ENCODE measurements at regions not wholly inside any gene's neighbourhood (a gene's known extent, or its start where the extent isn't known, plus 50 kb on each side); places are given as distances from the start of the nearest gene placed in this dataset.

DNA sequence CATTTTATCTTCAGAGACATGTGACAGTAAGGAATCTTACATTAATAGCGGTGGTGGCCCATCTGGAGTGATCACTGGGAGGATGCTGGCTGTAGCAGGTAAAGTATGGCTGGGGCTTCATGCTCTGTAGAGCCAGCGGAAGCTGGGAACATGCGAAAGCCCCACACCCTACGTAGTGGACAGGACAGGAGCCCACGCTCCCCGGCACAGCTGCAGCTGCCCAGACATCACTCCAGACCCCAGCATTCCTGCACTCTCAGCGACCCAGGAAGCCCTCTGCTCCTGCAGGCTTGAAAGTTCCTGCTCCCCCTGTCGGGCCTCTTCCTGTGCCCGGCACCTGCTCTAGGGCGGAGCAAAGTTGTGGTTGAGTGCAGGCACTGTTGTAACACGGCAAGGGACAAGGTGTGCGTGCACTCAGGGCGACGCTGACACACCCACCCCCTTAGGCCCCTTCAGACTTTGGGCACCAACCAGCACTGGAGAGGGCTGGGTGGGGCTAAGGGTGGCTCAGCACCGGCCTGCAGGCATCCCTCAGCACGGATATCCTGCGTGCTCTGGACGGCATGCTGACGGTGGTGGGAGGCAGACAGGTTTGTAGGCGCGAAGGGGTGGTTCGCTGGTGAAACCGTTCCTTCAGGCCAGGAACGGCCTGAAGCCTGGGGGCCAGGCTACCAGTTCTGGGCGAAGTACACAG is 568.3 kb downstream of the FSCB start:
- Histone ChIP-seq H3K4me3 (ENCODE audit: low read length) (no peak overlapping the region), H3K27ac (ENCODE audit: low read length) (no peak overlapping the region), H3K4me1 (ENCODE audit: control insufficient read depth, insufficient read depth, low read length) (no peaks in the 10 kb centered on the region), H3K27me3 (ENCODE audit: control insufficient read depth, insufficient read depth, low read length) (no peaks in the 10 kb centered on the region), H3K36me3 (ENCODE audit: control insufficient read depth, insufficient read depth, low read length) (no peaks in the 10 kb centered on the region), H3K9me3 (ENCODE audit: control insufficient read depth, low read depth, low read length) (peaks cover 6% of the 10 kb centered on the region)
- DNase-seq: no peak
- WGBS (ENCODE audit: insufficient coverage, low lambda C conversion rate): no CpG with 5 or more reads among the region's 25 CpGs

- WGBS (ENCODE audit: insufficient coverage, low lambda C conversion rate): no CpG with 5 or more reads among the region's 2 CpGs
- H3K27me3 ChIP-seq (ENCODE audit: control insufficient read depth, insufficient read depth, low read length): no peaks in the 10 kb centered on the region
- H3K4me3 ChIP-seq (ENCODE audit: low read length): no peak overlapping the region
- no peaks in the 10 kb centered on the region for H3K36me3 ChIP-seq (ENCODE audit: control insufficient read depth, insufficient read depth, low read length)
- H3K9me3 ChIP-seq (ENCODE audit: control insufficient read depth, low read depth, low read length): peaks cover 6% of the 10 kb centered on the region
- DNase-seq: no peak
- no peak overlapping the region for H3K27ac ChIP-seq (ENCODE audit: low read length)
- no peaks in the 10 kb centered on the region for H3K4me1 ChIP-seq (ENCODE audit: control insufficient read depth, insufficient read depth, low read length)
Measured at GRCh38 chr14:43937001-43937400, 570.1 kb downstream of the FSCB start.

DNA sequence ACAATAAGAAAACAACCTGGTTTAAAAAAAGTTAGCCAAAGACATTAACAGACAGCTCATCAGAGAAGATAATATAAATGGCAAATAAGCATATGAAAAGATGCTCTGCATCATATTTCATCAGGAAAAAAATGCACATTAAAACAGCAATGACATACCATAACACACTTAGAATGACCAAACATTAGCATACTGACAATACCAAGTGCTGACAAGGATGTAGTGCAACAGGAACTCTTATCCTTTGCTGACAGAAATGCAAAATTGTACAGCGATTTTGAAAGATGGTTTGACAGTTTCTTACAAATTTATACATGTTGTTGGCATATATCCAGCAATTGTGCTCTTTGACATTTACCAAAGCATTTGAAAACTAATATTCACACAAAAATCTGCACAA is 573.0 kb downstream of the FSCB start:
- Histone ChIP-seq H3K4me3 (ENCODE audit: low read length) (no peak overlapping the region), H3K27me3 (ENCODE audit: control insufficient read depth, insufficient read depth, low read length) (no peaks in the 10 kb centered on the region), H3K36me3 (ENCODE audit: control insufficient read depth, insufficient read depth, low read length) (no peaks in the 10 kb centered on the region), H3K9me3 (ENCODE audit: control insufficient read depth, low read depth, low read length) (peaks cover 6% of the 10 kb centered on the region), H3K4me1 (ENCODE audit: control insufficient read depth, insufficient read depth, low read length) (no peaks in the 10 kb centered on the region), H3K27ac (ENCODE audit: low read length) (no peak overlapping the region)
- WGBS (ENCODE audit: insufficient coverage, low lambda C conversion rate): no CpG with 5 or more reads among the region's 1 CpG
- DNase-seq: no peak

GRCh38 chr14:43914041-43914693 is 592.9 kb downstream of the FSCB start:
- H3K4me3 ChIP-seq (ENCODE audit: low read length): no peak overlapping the region
- WGBS (ENCODE audit: insufficient coverage, low lambda C conversion rate): no CpG with 5 or more reads among the region's 4 CpGs

GRCh38 chr14:43903209-43903608 is 603.9 kb downstream of the FSCB start:
- no peaks in the 10 kb centered on the region for H3K9me3 ChIP-seq (ENCODE audit: control insufficient read depth, low read depth, low read length)
- no peaks in the 10 kb centered on the region for H3K27me3 ChIP-seq (ENCODE audit: control insufficient read depth, insufficient read depth, low read length)
- peaks cover 25% of the 10 kb centered on the region for H3K4me1 ChIP-seq (ENCODE audit: control insufficient read depth, insufficient read depth, low read length)
- no peaks in the 10 kb centered on the region for H3K36me3 ChIP-seq (ENCODE audit: control insufficient read depth, insufficient read depth, low read length)
- peak overlapping the region; percentile 90 for H3K27ac ChIP-seq (ENCODE audit: low read length)
- DNase-seq: peak in 1 of 2 donors; percentile 39
- WGBS (ENCODE audit: insufficient coverage, low lambda C conversion rate): 60% methylated on average over 1 of the region's 1 CpG
- peak overlapping the region; percentile 23 for H3K4me3 ChIP-seq (ENCODE audit: low read length)

More at GRCh38 chr14:43914041-43914693, 592.9 kb downstream of the FSCB start:
- H3K27me3 ChIP-seq (ENCODE audit: control insufficient read depth, insufficient read depth, low read length): no peaks in the 10 kb centered on the region
- H3K9me3 ChIP-seq (ENCODE audit: control insufficient read depth, low read depth, low read length): no peaks in the 10 kb centered on the region
- H3K27ac ChIP-seq (ENCODE audit: low read length): no peak overlapping the region
- H3K36me3 ChIP-seq (ENCODE audit: control insufficient read depth, insufficient read depth, low read length): no peaks in the 10 kb centered on the region
- peak in 1 of 2 donors; percentile 23 for DNase-seq
- peaks cover 8% of the 10 kb centered on the region for H3K4me1 ChIP-seq (ENCODE audit: control insufficient read depth, insufficient read depth, low read length)

GRCh38 chr14:43901911-43902673 is 605.0 kb downstream of the FSCB start:
- H3K27ac ChIP-seq (ENCODE audit: low read length): peak overlapping the region; percentile 90
- DNase-seq: peak; percentile 21 to 80
- H3K4me3 ChIP-seq (ENCODE audit: low read length): peak overlapping the region; percentile 23
- no peaks in the 10 kb centered on the region for H3K27me3 ChIP-seq (ENCODE audit: control insufficient read depth, insufficient read depth, low read length)
- no peaks in the 10 kb centered on the region for H3K36me3 ChIP-seq (ENCODE audit: control insufficient read depth, insufficient read depth, low read length)
- WGBS (ENCODE audit: insufficient coverage, low lambda C conversion rate): 7% methylated on average over 3 of the region's 3 CpGs
- H3K4me1 ChIP-seq (ENCODE audit: control insufficient read depth, insufficient read depth, low read length): peaks cover 25% of the 10 kb centered on the region
- no peaks in the 10 kb centered on the region for H3K9me3 ChIP-seq (ENCODE audit: control insufficient read depth, low read depth, low read length)

DNA sequence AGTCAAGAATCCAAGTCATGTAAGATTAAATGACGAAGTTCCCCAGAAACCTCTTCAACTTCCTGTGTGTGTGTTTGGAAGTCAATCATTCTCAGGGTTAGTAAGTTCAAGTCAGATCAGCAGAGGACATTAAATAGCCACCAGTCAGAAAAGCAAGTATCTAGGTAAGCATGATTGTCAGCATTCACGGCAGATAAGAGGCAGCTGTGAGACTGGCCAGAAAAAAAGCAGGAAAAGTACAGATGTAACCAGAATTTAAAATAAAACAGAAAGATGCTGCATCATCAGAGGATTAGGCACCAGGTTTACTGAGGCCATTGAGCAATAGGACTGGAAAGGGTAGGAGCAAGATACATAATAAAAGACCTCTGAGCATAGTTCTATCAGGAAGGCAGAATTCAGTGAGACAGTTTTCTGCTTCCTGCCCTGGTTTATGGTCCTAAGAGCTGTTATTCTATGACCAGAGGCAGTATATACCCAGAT is 606.9 kb downstream of the FSCB start:
- H3K27me3 ChIP-seq (ENCODE audit: control insufficient read depth, insufficient read depth, low read length): no peaks in the 10 kb centered on the region
- H3K4me3 ChIP-seq (ENCODE audit: low read length): no peak overlapping the region
- peaks cover 25% of the 10 kb centered on the region for H3K4me1 ChIP-seq (ENCODE audit: control insufficient read depth, insufficient read depth, low read length)
- WGBS (ENCODE audit: insufficient coverage, low lambda C conversion rate): 0% methylated on average over 2 of the region's 2 CpGs
- DNase-seq: peak; percentile 87 to 96
- H3K36me3 ChIP-seq (ENCODE audit: control insufficient read depth, insufficient read depth, low read length): no peaks in the 10 kb centered on the region
- peak overlapping the region; percentile 90 for H3K27ac ChIP-seq (ENCODE audit: low read length)
- H3K9me3 ChIP-seq (ENCODE audit: control insufficient read depth, low read depth, low read length): no peaks in the 10 kb centered on the region

DNA sequence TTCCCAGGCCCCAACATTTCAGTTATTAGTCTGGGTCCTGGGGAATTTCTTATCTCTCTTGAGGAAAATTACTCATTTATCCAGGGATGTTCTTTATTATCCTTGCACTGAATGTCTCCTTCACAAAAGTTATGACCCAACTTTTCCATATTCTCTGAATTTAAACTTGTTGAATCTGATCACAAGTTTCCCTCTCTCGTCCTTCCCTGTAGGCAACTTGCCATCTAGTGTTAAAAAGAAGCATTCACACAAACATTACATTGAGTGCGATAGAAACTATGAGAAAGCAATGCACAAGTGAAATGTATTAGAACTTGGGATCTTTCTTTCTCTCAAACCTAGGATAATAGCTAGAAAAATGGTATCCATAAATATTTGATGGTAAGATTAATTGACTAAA is 608.4 kb downstream of the FSCB start:
- peaks cover 25% of the 10 kb centered on the region for H3K4me1 ChIP-seq (ENCODE audit: control insufficient read depth, insufficient read depth, low read length)
- H3K27me3 ChIP-seq (ENCODE audit: control insufficient read depth, insufficient read depth, low read length): no peaks in the 10 kb centered on the region
- H3K9me3 ChIP-seq (ENCODE audit: control insufficient read depth, low read depth, low read length): no peaks in the 10 kb centered on the region
- H3K27ac ChIP-seq (ENCODE audit: low read length): no peak overlapping the region
- WGBS (ENCODE audit: insufficient coverage, low lambda C conversion rate): 61% methylated on average over 2 of the region's 2 CpGs
- no peaks in the 10 kb centered on the region for H3K36me3 ChIP-seq (ENCODE audit: control insufficient read depth, insufficient read depth, low read length)
- H3K4me3 ChIP-seq (ENCODE audit: low read length): no peak overlapping the region
- peak in 1 of 2 donors; percentile 24 for DNase-seq

DNA sequence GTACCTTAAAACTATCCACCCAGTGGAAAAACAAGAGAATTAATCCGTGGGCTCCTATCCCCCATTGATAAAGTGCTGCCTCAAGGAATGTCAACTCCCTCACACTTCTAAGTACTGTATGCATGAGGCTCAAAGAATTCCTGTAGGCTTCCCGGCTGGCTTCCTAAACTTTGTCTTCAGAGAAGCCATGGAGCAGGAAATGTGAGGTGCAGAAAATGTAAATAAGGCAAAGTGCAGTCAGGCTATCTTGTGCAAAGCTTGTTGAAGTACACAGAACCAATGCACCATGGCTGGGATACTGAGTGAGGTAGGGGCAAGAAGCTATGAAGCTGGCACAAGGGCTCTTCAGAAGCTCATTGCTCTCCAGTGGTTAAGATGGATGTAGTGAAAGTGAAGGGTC is 611.0 kb downstream of the FSCB start:
- no peaks in the 10 kb centered on the region for H3K36me3 ChIP-seq (ENCODE audit: control insufficient read depth, insufficient read depth, low read length)
- no peak overlapping the region for H3K4me3 ChIP-seq (ENCODE audit: low read length)
- H3K4me1 ChIP-seq (ENCODE audit: control insufficient read depth, insufficient read depth, low read length): peaks cover 9% of the 10 kb centered on the region
- no peaks in the 10 kb centered on the region for H3K27me3 ChIP-seq (ENCODE audit: control insufficient read depth, insufficient read depth, low read length)
- no CpG with 5 or more reads among the region's 2 CpGs for WGBS (ENCODE audit: insufficient coverage, low lambda C conversion rate)
- DNase-seq: peak in 1 of 2 donors; percentile 22
- no peak overlapping the region for H3K27ac ChIP-seq (ENCODE audit: low read length)
- no peaks in the 10 kb centered on the region for H3K9me3 ChIP-seq (ENCODE audit: control insufficient read depth, low read depth, low read length)

DNA sequence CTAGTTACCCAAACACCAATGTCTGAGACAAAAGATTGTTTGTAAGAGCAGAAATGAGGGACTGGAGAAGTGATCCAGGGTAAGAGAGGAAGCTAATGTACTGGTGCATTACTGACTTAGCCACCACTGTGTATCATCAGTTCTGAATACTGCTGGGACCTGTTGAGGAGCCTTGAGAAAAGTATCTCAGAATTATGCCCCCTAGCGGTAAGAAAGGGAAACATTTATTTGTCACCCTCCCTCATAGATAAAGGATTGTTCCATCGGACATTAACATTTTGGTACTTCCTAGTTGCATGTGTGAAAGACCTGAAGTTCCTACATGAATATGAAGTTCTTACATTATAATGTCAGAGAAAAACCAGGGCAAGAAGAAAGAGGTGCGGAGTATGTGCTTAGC is 612.5 kb downstream of the FSCB start:
- no CpG with 5 or more reads among the region's 3 CpGs for WGBS (ENCODE audit: insufficient coverage, low lambda C conversion rate)
- no peaks in the 10 kb centered on the region for H3K9me3 ChIP-seq (ENCODE audit: control insufficient read depth, low read depth, low read length)
- no peaks in the 10 kb centered on the region for H3K27me3 ChIP-seq (ENCODE audit: control insufficient read depth, insufficient read depth, low read length)
- no peaks in the 10 kb centered on the region for H3K4me1 ChIP-seq (ENCODE audit: control insufficient read depth, insufficient read depth, low read length)
- DNase-seq: no peak
- no peak overlapping the region for H3K4me3 ChIP-seq (ENCODE audit: low read length)
- no peak overlapping the region for H3K27ac ChIP-seq (ENCODE audit: low read length)
- H3K36me3 ChIP-seq (ENCODE audit: control insufficient read depth, insufficient read depth, low read length): no peaks in the 10 kb centered on the region

All from large intestine (tissue), 3 donors.